ENCODE measurements at regions not wholly inside any gene's neighbourhood (a gene's known extent, or its start where the extent isn't known, plus 50 kb on each side); places are given as distances from the start of the nearest gene placed in this dataset.

- no peak for TF ChIP-seq AKNA (CRISPR knock-in tag; IDR thresholded peaks at IDR 0.05; ENCODE audit: borderline replicate concordance)
Observed at GRCh38 chr4:23163647-23164436, 471.1 kb downstream of the GBA3 start (continued).

GRCh38 chr4:23162275-23162674 is 469.5 kb downstream of the GBA3 start:
- no peak for FAIRE-seq
- TF ChIP-seq SRSF4 (IDR thresholded peaks at IDR 0.05; ENCODE audit: low read depth, low read length, poor library complexity, severe bottlenecking) (no peak), HINFP (CRISPR knock-in tag; IDR thresholded peaks at IDR 0.05; ENCODE audit: low read depth) (no peak), SIX4 (CRISPR knock-in tag; IDR thresholded peaks at IDR 0.05) (no peak), ZNF556 (CRISPR knock-in tag; IDR thresholded peaks at IDR 0.05; ENCODE audit: borderline replicate concordance) (no peak), NFKB2 (CRISPR knock-in tag; IDR thresholded peaks at IDR 0.05; ENCODE audit: borderline replicate concordance) (no peak), PRPF4 (IDR thresholded peaks at IDR 0.05; ENCODE audit: low read depth, low read length, poor library complexity, severe bottlenecking) (no peak), HOXA9 (CRISPR knock-in tag; IDR thresholded peaks at IDR 0.05; ENCODE audit: borderline replicate concordance) (no peak), ZKSCAN8 (CRISPR knock-in tag; IDR thresholded peaks at IDR 0.05; ENCODE audit: borderline replicate concordance) (no peak), MAFK (conservative IDR thresholded peaks at IDR 0.05 in 1 of 2, IDR thresholded peaks at IDR 0.05 in 1 of 2; ENCODE audit: low read length in 2 of 2) (peak; percentile 80 to 88; a peak in 3 of 4 replicates), MAFF (IDR thresholded peaks at IDR 0.05; ENCODE audit: low read depth, low read length) (peak; percentile 81), HNF4A (CRISPR knock-in tag; IDR thresholded peaks at IDR 0.05) (no peak)
- POLR2A ChIA-PET, result no interaction called here

More at GRCh38 chr4:23162275-23162674, 469.5 kb downstream of the GBA3 start:
- CTCF ChIA-PET (ENCODE audit: low intra/inter-chr PET ratio, low total read pairs), result no interaction called here
- no peak overlapping the region for H3K27ac ChIP-seq (ENCODE audit: extremely low read length, insufficient read depth, low read length)
- no TSS peak for BruUV-seq (replicated peaks)
- no peaks in the 10 kb centered on the region; the same call in 1 of the 2 replicates for H3K9me3 ChIP-seq (ENCODE audit: low read length)
- DNase-seq (ENCODE audit: low spot score) (no peak), ATAC-seq (no peak)
- H3K27me3 ChIP-seq (ENCODE audit: control insufficient read depth in 1 of 2, insufficient read depth in 2 of 2, low read length in 2 of 2), result no peaks in the 10 kb centered on the region
- no peak overlapping the region for H3K4me3 ChIP-seq (replicated peaks in 1 of 3; ENCODE audit: insufficient read depth in 1 of 3, low read depth in 2 of 3, low read length in 3 of 3)
- no peaks in the 10 kb centered on the region for H3K79me2 ChIP-seq (ENCODE audit: insufficient read depth, low read length)
- H2AFZ ChIP-seq (ENCODE audit: low read length), result no peak overlapping the region
- H3K4me2 ChIP-seq (ENCODE audit: low read depth, low read length), result no peak overlapping the region
- no peak overlapping the region for H3K9ac ChIP-seq (ENCODE audit: insufficient read depth, low read depth, low read length)
- H3K36me3 ChIP-seq (replicated peaks in 1 of 2; ENCODE audit: control insufficient read depth in 1 of 2, insufficient read depth in 2 of 2, low read length in 2 of 2), result no peaks in the 10 kb centered on the region
- intact Hi-C loops (cut with micrococcal nuclease; ENCODE audit: unreplicated experiment), result no loop called here
- 2% methylated on average over 2 of the region's 2 CpGs for WGBS (ENCODE audit: low lambda C conversion rate)
- in situ Hi-C loops (cut with HindIII; ENCODE audit: extremely low pct_ligation_motif_present, low pct_unique_long_range_greater_than_20kb), result no loop called here
- H3K4me1 ChIP-seq (ENCODE audit: insufficient read depth, low read length), result no peaks in the 10 kb centered on the region
- H4K20me1 ChIP-seq (ENCODE audit: insufficient read depth, low read length), result no peaks in the 10 kb centered on the region

Measured in HepG2 (cell line).